Kidney glomerular epithelial cell (primary cell): ENCODE measurements at regions not wholly inside any gene's neighbourhood (a gene's known extent, or its start where the extent isn't known, plus 50 kb on each side); places are given as distances from the start of the nearest gene placed in this dataset.

Experiments used
- DNase-seq: peaks from one replicate; lab custom pipeline; 2025; lab: John Stamatoyannopoulos, UW

- no peak for DNase-seq
Measured at GRCh38 chr9:96183751-96184150, 118.2 kb downstream of the HSD17B3 start.

DNA sequence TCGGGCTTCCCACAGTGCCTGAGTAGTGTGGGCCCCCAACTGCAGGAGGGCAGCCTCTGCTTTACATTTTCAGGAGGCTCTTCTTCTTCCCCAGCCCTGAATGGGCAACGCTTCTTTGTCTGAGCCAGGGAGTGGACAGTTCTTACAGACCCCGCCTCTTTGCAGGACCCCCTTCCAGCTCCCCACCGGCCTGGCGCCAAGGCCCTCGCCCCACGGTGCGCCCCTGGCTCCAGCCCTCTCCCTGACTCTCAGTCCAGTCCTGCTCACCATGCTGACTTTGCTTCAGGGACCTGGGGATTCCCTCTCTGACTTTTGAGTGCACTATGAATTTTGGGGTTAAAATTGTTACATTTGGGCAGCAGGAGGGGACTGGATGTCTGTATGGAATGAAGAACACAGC, 123.8 kb downstream of the HSD17B3 start:
- no peak for DNase-seq

DNA sequence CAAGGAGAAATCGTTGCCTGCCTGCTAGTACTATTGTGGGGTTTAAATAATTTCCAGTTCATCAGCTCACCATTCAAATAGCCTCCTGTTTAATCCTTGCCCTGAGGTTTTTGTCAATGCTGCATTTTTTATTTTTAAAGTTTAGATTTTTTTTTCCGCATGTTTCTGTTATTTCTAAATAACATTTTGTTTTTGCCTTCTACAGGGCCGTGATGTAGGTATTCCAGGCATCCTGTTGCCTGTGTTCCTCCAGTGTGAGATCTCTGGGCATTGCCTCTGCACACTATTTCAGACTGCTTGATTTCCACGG, 124.3 kb downstream of the HSD17B3 start:
- no peak for DNase-seq

DNA sequence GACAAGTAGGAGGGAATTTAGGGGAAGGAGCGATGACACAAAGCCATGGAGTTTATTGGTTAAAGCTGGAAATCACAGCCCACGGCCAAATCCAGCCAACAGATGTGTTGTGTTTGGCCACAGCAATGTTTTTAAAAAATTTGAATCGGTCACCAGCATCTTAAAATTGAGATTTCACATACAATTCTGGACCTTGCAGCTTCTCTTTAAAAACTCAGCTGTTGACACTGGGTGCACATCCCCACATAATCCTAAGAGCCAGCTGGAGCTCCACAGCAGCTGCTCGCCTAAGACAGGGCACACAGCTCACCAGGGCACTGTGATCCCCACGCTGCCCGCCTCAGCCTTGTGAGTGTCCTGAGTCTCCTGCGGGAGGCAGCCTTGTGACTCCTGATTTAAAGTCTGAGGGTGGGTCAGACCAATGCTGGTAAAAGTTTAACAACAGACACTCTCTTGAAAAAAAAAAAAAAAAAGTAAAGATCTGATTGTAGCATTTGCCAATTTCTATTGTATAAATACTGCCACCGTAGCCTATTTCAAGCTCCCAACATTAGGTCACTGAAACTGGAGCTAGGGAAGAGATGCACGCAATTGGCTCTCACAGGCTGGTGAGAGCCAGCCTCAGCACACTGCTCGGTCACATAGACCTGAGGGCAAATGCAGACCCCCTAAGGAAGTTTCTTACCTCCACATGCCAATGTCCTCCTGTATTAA, 124.8 kb downstream of the HSD17B3 start:
- DNase-seq, result no peak

GRCh38 chr9:96175796-96176195, 126.2 kb downstream of the HSD17B3 start:
- no peak for DNase-seq

DNA sequence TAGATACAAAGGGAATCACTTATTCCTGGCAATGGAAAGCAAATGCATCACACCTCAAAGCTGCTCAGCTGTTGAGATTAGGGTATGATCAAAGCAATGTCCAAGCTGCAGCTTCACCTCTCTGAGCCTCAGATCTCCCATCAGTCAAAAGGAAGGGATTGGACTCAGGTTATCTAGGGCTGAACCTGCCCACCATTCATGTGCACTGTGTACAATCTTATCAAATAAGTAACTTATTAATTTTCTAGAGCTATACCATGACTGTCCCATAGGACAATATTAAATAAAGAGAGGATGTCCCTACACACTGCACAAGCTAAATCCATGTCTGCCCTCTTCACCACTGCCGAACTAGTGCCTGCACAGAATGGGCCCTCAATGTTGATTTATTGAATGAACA, 127.0 kb downstream of the HSD17B3 start:
- DNase-seq, result no peak

- no peak for DNase-seq
Measured at GRCh38 chr9:96174371-96174770, 127.6 kb downstream of the HSD17B3 start.

DNA sequence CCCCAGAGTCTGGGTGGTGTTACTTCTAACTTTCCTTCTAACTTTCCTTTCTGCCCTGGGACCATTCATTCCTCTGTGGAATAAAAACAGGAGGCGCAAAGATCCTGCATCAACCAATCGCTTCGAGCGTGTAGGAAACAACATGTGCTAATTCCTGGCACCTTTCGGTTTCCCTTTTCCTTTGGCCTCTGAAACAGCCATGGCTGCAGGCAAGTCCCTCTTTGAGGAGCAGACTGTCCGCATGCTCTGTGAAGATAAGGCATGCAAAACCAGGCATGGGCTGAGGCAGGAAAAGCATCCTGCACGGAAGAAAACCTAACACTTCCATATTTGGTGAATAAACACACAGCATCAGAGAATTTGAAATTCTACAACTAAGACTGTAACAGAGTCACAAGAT, 128.3 kb downstream of the HSD17B3 start:
- no peak for DNase-seq

- DNase-seq, result no peak
Measured at GRCh38 chr9:96172797-96173196, 129.2 kb downstream of the HSD17B3 start.

DNA sequence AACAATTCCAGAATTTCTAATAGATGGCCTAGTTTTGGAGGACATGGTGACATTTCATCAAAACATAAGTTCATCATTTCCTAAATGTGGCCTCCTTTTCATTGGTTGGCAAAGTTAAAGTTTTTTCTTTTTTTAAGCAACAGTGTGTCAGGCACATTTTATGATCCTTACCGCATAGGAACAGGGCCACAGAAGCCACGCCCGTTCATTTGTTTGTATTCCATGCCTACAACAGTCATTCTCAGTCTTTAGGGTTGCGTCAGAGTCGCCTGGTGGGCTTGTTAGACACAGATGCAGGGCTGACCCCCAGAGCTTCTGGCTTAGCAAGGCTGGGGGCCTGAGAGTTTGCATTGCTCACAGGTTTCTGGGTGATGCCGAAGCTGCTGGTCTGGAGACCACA, 130.2 kb downstream of the HSD17B3 start:
- DNase-seq, result no peak

- DNase-seq, result no peak
Measured at GRCh38 chr9:96169901-96170300, 132.1 kb downstream of the HSD17B3 start.

DNA sequence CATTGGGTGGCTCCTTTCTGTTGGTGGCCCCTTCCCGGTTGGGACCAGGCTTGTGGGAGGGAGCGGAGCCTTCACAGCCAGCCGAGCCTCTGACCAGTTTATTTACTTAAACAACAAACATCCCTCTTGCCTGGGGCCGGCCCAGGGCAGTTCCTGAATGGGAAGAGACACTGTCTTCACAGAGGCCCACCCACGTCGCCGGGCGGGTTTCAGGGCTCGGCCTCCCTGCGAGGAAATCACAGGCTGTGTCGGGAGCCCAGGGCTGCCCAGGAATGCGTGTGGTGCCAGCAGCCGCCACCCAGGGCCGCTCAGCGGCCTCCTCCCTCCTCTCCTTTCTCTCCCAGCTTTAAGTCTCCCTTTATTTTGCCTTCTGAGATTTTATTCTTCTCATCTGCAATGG, 132.5 kb downstream of the HSD17B3 start:
- DNase-seq, result peak; percentile 88

DNA sequence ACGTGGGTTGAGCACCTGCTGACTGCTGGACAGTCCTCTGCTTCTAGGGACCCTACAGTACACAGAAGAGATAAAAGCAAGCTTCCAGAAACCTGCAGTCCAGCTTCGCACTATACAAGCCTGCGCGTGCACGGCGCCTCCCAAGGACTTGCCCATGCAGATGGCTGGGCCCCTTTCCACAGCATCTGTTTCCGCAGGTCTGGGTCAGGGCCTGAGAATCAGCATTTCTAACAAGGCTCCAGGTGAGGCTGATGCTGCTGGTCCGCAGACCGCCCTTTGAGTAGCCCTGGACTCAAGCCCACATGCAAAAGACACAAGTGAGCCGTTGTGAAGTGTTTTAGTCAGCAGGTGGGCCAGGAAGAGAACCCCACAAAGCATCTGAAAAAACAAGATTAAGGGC, 133.1 kb downstream of the HSD17B3 start:
- no peak for DNase-seq

GRCh38 chr9:96167011-96167410, 135.0 kb downstream of the HSD17B3 start:
- DNase-seq, result peak; percentile 25

- no peak for DNase-seq
Measured at GRCh38 chr9:96164268-96164683, 137.7 kb downstream of the HSD17B3 start.

- no peak for DNase-seq
Measured at GRCh38 chr9:96163712-96164111, 138.3 kb downstream of the HSD17B3 start.

- no peak for DNase-seq
Measured at GRCh38 chr9:96163161-96163560, 138.8 kb downstream of the HSD17B3 start.

GRCh38 chr9:96161819-96162218, 140.2 kb downstream of the HSD17B3 start:
- no peak for DNase-seq

DNA sequence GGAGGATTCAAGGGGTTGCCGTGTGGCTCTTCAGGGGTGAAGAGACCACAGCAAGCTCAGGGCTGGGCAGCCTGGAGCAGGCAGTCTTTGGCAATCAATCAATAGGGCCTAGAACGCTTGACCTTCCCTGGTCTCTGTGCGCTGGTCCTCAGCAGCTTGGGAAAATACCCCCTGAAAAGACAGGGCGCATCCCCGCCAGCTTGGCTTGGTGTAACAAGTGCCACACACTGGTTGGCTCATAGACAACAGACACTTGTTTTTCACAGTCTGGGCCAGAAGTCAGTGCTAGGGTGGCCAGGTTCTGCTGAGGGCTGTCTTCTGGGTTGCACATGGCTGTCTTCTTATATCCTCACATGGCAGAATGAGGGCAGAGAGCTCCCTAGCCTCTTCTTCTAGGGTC, 141.1 kb downstream of the HSD17B3 start:
- DNase-seq, result no peak

- DNase-seq, result no peak
Measured at GRCh38 chr9:96160168-96160567, 141.8 kb downstream of the HSD17B3 start.

DNA sequence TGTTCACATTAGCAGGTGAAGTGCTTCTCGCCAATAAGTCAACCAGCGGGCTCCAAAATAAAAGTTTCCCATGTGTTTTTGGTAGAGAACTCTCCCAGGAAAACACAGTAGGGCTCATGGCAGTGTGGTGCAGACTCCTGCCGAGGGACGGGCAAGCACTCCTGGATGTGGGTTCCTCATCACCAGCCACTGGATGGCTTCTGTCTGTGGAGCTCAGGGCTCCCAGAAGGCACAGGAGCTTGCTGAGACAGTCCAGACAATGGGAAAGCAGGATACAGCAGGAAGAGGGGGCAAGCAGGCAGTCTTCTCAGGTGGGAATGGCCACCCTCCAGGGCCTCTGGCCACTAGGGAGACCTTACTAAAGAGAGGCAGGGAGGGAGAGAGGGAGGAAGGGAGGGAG, 142.4 kb downstream of the HSD17B3 start:
- no peak for DNase-seq

DNA sequence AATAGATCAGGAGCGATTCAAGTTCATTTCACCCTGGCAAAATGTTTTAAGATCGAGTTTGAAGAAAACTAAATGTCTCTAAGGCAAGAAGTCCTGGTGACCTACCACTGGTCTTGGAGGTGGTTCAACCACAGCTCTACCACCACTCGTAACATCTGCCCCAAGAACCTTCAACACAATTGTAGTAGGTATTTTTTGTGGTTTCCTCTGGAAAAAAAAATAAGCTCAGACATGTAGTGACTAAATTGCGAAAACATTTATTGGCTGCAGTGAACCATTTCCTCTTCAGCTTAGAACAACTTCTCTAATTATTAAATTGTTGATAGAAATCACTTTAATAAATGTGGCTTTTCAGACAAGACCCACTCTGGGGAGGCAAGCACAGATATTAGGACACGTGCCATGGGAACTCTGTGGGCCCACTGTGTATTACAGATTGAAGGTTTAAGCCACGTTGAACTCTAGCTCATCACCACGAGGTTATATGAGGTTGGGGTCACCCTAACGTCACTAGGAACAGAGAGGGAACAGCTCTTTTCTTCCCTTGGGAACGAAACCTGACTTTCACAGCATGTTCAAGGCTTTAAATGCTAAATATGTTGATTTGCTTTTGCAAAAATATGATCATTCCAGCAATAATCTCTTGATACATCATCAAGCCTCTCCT, 142.9 kb downstream of the HSD17B3 start:
- no peak for DNase-seq

GRCh38 chr9:96158147-96158546, 143.8 kb downstream of the HSD17B3 start:
- no peak for DNase-seq

DNA sequence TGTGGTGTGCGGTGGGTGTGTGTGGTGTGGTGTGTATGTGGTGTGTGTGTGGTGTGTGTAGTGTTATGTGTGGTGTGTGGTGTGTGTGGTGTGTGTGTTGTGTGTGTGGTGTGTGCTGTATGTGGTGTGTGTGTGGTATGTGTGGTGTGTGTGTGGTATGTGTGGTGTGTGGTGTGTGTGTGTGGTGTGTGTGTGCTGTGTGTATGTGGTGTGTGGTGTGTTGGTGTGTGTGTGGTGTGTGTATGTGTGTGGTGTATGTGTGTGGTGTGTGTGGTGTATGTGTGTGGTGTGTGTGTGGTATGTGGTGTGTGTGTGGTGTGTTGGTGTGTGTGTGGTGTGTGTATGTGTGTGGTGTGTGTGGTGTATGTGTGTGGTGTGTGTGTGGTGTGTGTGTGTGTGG, 144.3 kb downstream of the HSD17B3 start:
- DNase-seq, result no peak
